HEK293 (cell line): ENCODE measurements at regions not wholly inside any gene's neighbourhood (a gene's known extent, or its start where the extent isn't known, plus 50 kb on each side); places are given as distances from the start of the nearest gene placed in this dataset.

Experiments
- CTCF ChIP-seq: fragments of 450-650 bp; formaldehyde crosslinking; IDR thresholded peaks from 2 replicates; pipeline ENCODE4 v1.5.1; 2016; ENCODE audit warnings: missing biosample characterization, missing genetic modification characterization
- HOXA7 ChIP-seq: sonication (generic); formaldehyde crosslinking; IDR thresholded peaks from 2 replicates; pipeline ENCODE4 v1.8.1; 2022; ENCODE audit warnings: missing genetic modification reagents, borderline replicate concordance
- REST ChIP-seq: fragments of 450-650 bp; formaldehyde crosslinking; IDR thresholded peaks from 2 replicates; pipeline ENCODE4 v1.5.1; 2016; ENCODE audit warnings: missing biosample characterization, missing genetic modification characterization
- TCF7L2 ChIP-seq: IDR thresholded peaks from 2 replicates; pipeline ENCODE4 v1.6.1; 2011; ENCODE audit warnings: low read depth, mild to moderate bottlenecking, inconsistent platforms, low read length, moderate library complexity, borderline replicate concordance
- ZBTB11 ChIP-seq: fragments of 450-650 bp; formaldehyde crosslinking; conservative IDR thresholded peaks from 2 replicates; pipeline ENCODE4 v1.5.1; 2016; ENCODE audit warnings: low read depth, missing biosample characterization, missing genetic modification characterization
- ZBTB8A ChIP-seq: fragments of 450-650 bp; formaldehyde crosslinking; IDR thresholded peaks from 2 replicates; pipeline ENCODE4 v1.5.1; 2016; ENCODE audit warnings: missing biosample characterization, missing genetic modification characterization
- ZNF169 ChIP-seq: fragments of 450-650 bp; formaldehyde crosslinking; IDR thresholded peaks from 2 replicates; pipeline ENCODE4 v1.5.1; 2016; ENCODE audit warnings: missing biosample characterization, missing genetic modification characterization
- ZNF747 ChIP-seq: fragments of 450-650 bp; formaldehyde crosslinking; IDR thresholded peaks from 2 replicates; pipeline ENCODE4 v1.5.1; 2016; ENCODE audit warnings: missing biosample characterization, missing genetic modification characterization

- TF ChIP-seq ZBTB8A (tag by site-specific recombination) (no peak), ZNF747 (tag by site-specific recombination) (no peak), ZBTB11 (tag by site-specific recombination) (no peak), CTCF (tag by site-specific recombination) (no peak), ZNF169 (tag by site-specific recombination) (no peak), TCF7L2 (no peak), REST (tag by site-specific recombination) (no peak), HOXA7 (CRISPR knock-in tag) (no peak)
Observed at GRCh38 chr20:48025051-48025515, 239.8 kb upstream of the SULF2 start.
